H1 (cell line): ENCODE measurements at regions not wholly inside any gene's neighbourhood (a gene's known extent, or its start where the extent isn't known, plus 50 kb on each side); places are given as distances from the start of the nearest gene placed in this dataset.

ENCODE experiments used
- EZH2 ChIP-seq: fragments of 200-600 bp; sonication (generic); IDR thresholded peaks from 2 replicates; pipeline ENCODE4 v1.7.1; 2012; ENCODE audit warnings: low read depth, mild to moderate bottlenecking, moderate library complexity, low read length, inconsistent platforms; ENCODE audit not compliant: severe bottlenecking
- POLR2AphosphoS5 ChIP-seq: IDR thresholded peaks from 2 replicates; pipeline ENCODE4 v1.6.1; 2011; ENCODE audit warnings: low read depth, low read length
- SUZ12 ChIP-seq: fragments of 200-600 bp; sonication (generic); IDR thresholded peaks from 2 replicates; pipeline ENCODE4 v1.6.1; 2012; ENCODE audit warnings: mild to moderate bottlenecking, inconsistent platforms, low read length, moderate library complexity, mixed read lengths
- YY1 ChIP-seq: IDR thresholded peaks from 2 replicates; pipeline ENCODE4 v1.6.1; 2011; ENCODE audit warnings: low read depth, mild to moderate bottlenecking, low read length
- TF ChIP-seq, protein P1 (sequence below), 3 experiments: IDR thresholded peaks; 1 replicate in 2 of 3; 2 replicates in 1 of 3; pipeline versions ENCODE4 v1.5.1 to v1.6.1; 2011; ENCODE audit warnings: low read length in 3 of 3, mild to moderate bottlenecking in 3 of 3, inconsistent platforms in 2 of 3, low read depth in 1 of 3, moderate library complexity in 1 of 3; ENCODE audit not compliant: insufficient read depth in 1 of 3; ENCODE audit errors: control extremely low read depth in 1 of 3

DNA sequence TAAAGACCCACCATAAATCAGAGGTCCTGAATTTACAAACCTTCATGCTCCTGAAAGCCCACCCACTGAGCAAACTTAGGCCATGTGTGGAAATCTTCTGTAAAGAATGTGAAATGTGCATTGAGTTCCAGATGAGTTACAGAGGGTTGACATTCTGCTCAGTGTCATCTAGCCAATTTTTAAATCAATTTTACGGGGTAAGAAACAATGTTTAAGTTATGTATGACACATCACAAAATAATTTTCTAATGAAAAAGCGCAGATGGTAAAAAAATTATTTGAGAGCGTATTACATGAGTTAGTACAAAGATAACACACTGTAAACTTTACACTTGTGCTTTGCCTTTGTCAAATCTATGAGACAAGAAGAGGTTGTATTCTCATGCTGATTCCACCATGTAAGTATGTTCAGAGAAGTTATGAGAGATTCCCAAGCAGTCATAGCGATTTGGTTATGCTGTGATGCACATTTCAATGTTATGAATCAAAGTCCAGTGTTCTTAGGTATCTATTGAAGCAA lies 446.3 kb downstream of the ADCYAP1 start:
- TF ChIP-seq, protein P1, sequence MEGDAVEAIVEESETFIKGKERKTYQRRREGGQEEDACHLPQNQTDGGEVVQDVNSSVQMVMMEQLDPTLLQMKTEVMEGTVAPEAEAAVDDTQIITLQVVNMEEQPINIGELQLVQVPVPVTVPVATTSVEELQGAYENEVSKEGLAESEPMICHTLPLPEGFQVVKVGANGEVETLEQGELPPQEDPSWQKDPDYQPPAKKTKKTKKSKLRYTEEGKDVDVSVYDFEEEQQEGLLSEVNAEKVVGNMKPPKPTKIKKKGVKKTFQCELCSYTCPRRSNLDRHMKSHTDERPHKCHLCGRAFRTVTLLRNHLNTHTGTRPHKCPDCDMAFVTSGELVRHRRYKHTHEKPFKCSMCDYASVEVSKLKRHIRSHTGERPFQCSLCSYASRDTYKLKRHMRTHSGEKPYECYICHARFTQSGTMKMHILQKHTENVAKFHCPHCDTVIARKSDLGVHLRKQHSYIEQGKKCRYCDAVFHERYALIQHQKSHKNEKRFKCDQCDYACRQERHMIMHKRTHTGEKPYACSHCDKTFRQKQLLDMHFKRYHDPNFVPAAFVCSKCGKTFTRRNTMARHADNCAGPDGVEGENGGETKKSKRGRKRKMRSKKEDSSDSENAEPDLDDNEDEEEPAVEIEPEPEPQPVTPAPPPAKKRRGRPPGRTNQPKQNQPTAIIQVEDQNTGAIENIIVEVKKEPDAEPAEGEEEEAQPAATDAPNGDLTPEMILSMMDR (IDR thresholded peaks at IDR 0.05; ENCODE audit: control extremely low read depth in 1 of 3, insufficient read depth in 1 of 3, low read depth in 1 of 3, low read length in 3 of 3) = no peak
- TF ChIP-seq POLR2AphosphoS5 (no peak), SUZ12 (no peak), YY1 (no peak), EZH2 (no peak)
